WTC11 (cell line): ENCODE measurements at regions not wholly inside any gene's neighbourhood (a gene's known extent, or its start where the extent isn't known, plus 50 kb on each side); places are given as distances from the start of the nearest gene placed in this dataset.

Experiments used
- ATAC-seq: fragments of 200-7000 bp; cut with Tn5 transposase; 2 replicates; pipeline ENCODE4 v1.10.0; 2021; ENCODE audit warnings: mild to moderate bottlenecking, moderate library complexity
- CTCF ChIA-PET: fragments of 300-600 bp; sonication (Branson Sonifier 250); formaldehyde crosslinking; loops from one replicate; lab custom pipeline; 2021; ENCODE audit warnings: antibody characterized with exemption; lab: Charles Lee
- POLR2A ChIA-PET: fragments of 350-600 bp; sonication (Branson Sonifier 250); formaldehyde crosslinking; loops from one replicate; lab custom pipeline; 2021; ENCODE audit warnings: antibody characterized with exemption; lab: Charles Lee
- DNase-seq: peaks from one replicate; pipeline ENCODE4 v3.0.0; 2021; ENCODE audit warnings: low spot score
- H3K27ac Mint-ChIP-seq: 2 replicates; pipeline ENCODE4 v1.8.0; 2021; ENCODE audit warnings: mixed read lengths
- H3K27me3 Mint-ChIP-seq: 2 replicates; pipeline ENCODE4 v1.8.0; 2021; ENCODE audit warnings: low read depth, mild to moderate bottlenecking, moderate library complexity, mixed read lengths
- H3K36me3 Mint-ChIP-seq: 2 replicates; pipeline ENCODE4 v1.8.0; 2021; ENCODE audit warnings: mixed read lengths
- H3K4me1 Mint-ChIP-seq: 2 replicates; pipeline ENCODE4 v1.8.0; 2022; ENCODE audit warnings: mixed read lengths
- H3K4me3 Mint-ChIP-seq: 2 replicates; pipeline ENCODE4 v1.8.0; 2021; ENCODE audit warnings: mild to moderate bottlenecking, moderate library complexity, mixed read lengths
- H3K9me3 Mint-ChIP-seq: 2 replicates; pipeline ENCODE4 v1.8.0; 2021; ENCODE audit warnings: mixed read lengths
- ESRRA ChIP-seq: sonication (generic); formaldehyde crosslinking; IDR thresholded peaks from 2 replicates; pipeline ENCODE4 v1.8.1; 2022; ENCODE audit warnings: mild to moderate bottlenecking, missing genetic modification reagents, borderline replicate concordance
- GTF2I ChIP-seq: fragments of 250-450 bp; sonication (Bioruptor Pico); conservative IDR thresholded peaks from 2 replicates; pipeline ENCODE4 v1.4.0; 2021; ENCODE audit warnings: mild to moderate bottlenecking
- IRF2 ChIP-seq: sonication (generic); formaldehyde crosslinking; IDR thresholded peaks from 2 replicates; pipeline ENCODE4 v1.8.0; 2022; ENCODE audit warnings: low read depth, missing genetic modification reagents, borderline replicate concordance
- JAZF1 ChIP-seq: fragments of 250-450 bp; sonication (Bioruptor Pico); IDR thresholded peaks from 2 replicates; pipeline ENCODE4 v1.9.0; 2021; ENCODE audit warnings: moderate library complexity, mild to moderate bottlenecking, inconsistent platforms
- MYBL2 ChIP-seq: sonication (generic); formaldehyde crosslinking; IDR thresholded peaks from 2 replicates; pipeline ENCODE4 v1.8.1; 2023; ENCODE audit warnings: mild to moderate bottlenecking, moderate library complexity, missing genetic modification reagents
- NFE2L1 ChIP-seq: sonication (generic); formaldehyde crosslinking; IDR thresholded peaks from 2 replicates; pipeline ENCODE4 v1.8.1; 2023; ENCODE audit warnings: missing genetic modification reagents
- RELA ChIP-seq: sonication (generic); formaldehyde crosslinking; IDR thresholded peaks from 2 replicates; pipeline ENCODE4 v1.8.1; 2022; ENCODE audit warnings: missing genetic modification reagents, mild to moderate bottlenecking, borderline replicate concordance
- RORB ChIP-seq: fragments of 250-450 bp; sonication (Bioruptor Pico); IDR thresholded peaks from 2 replicates; pipeline ENCODE4 v1.9.0; 2021; ENCODE audit warnings: mild to moderate bottlenecking
- SP1 ChIP-seq: sonication (generic); formaldehyde crosslinking; conservative IDR thresholded peaks from 2 replicates; pipeline ENCODE4 v1.8.1; 2022; ENCODE audit warnings: missing genetic modification reagents
- ZNF317 ChIP-seq: sonication (generic); formaldehyde crosslinking; IDR thresholded peaks from 2 replicates; pipeline ENCODE4 v1.8.1; 2023; ENCODE audit warnings: low read depth, mild to moderate bottlenecking, moderate library complexity, missing genetic modification reagents, borderline replicate concordance
- TF ChIP-seq, protein P1 (sequence below): sonication (generic); formaldehyde crosslinking; conservative IDR thresholded peaks from 2 replicates; pipeline ENCODE4 v1.8.1; 2023; ENCODE audit warnings: mild to moderate bottlenecking, low read depth, missing genetic modification reagents, moderate library complexity
- TF ChIP-seq, protein P2 (sequence below): fragments of 250-450 bp; sonication (Bioruptor Pico); IDR thresholded peaks from 2 replicates; pipeline ENCODE4 v1.9.0; 2021; ENCODE audit warnings: moderate library complexity, mild to moderate bottlenecking, inconsistent platforms, borderline replicate concordance
- TF ChIP-seq, protein P3 (sequence below): sonication (generic); formaldehyde crosslinking; IDR thresholded peaks from 2 replicates; pipeline ENCODE4 v1.8.0; 2022; ENCODE audit warnings: mild to moderate bottlenecking, missing genetic modification reagents
- TF ChIP-seq, protein P4 (sequence below): sonication (generic); formaldehyde crosslinking; IDR thresholded peaks from 2 replicates; pipeline ENCODE4 v1.8.0; 2023; ENCODE audit warnings: mild to moderate bottlenecking, missing genetic modification reagents
- TF ChIP-seq, protein P5 (sequence below): sonication (generic); formaldehyde crosslinking; IDR thresholded peaks from 2 replicates; pipeline ENCODE4 v1.8.1; 2022; ENCODE audit warnings: mild to moderate bottlenecking, missing genetic modification reagents, moderate library complexity, borderline replicate concordance
- TF ChIP-seq, protein P6 (sequence below): sonication (generic); formaldehyde crosslinking; IDR thresholded peaks from 2 replicates; pipeline ENCODE4 v1.8.1; 2023; ENCODE audit warnings: mild to moderate bottlenecking, missing genetic modification reagents, borderline replicate concordance

DNA sequence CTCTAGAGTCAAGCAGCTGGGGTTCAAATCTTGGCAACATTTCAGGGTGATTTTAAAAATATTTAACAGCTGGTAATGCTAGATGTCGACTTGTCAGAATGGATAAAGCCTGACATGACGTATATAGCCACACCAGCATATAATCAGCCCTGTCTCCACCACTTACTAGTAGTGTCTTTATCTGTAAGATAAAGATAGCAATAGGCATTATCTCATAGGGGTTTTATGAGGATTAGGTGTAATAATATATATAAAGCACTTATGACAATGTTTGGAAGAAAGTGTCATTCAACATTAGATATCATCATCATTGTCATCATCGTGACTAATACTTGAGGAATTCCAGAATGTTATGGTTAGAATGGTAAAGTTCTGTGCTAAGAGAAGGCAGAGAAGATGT, 369.0 kb upstream of the CWC22 start (continued):
- no peak for TF ChIP-seq JAZF1 (CRISPR knock-in tag)
- TF ChIP-seq, protein P1, sequence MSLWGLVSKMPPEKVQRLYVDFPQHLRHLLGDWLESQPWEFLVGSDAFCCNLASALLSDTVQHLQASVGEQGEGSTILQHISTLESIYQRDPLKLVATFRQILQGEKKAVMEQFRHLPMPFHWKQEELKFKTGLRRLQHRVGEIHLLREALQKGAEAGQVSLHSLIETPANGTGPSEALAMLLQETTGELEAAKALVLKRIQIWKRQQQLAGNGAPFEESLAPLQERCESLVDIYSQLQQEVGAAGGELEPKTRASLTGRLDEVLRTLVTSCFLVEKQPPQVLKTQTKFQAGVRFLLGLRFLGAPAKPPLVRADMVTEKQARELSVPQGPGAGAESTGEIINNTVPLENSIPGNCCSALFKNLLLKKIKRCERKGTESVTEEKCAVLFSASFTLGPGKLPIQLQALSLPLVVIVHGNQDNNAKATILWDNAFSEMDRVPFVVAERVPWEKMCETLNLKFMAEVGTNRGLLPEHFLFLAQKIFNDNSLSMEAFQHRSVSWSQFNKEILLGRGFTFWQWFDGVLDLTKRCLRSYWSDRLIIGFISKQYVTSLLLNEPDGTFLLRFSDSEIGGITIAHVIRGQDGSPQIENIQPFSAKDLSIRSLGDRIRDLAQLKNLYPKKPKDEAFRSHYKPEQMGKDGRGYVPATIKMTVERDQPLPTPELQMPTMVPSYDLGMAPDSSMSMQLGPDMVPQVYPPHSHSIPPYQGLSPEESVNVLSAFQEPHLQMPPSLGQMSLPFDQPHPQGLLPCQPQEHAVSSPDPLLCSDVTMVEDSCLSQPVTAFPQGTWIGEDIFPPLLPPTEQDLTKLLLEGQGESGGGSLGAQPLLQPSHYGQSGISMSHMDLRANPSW (CRISPR knock-in tag) = no peak
- TF ChIP-seq GTF2I = no peak
- no peak for TF ChIP-seq SP1 (CRISPR knock-in tag)
- TF ChIP-seq, protein P2, sequence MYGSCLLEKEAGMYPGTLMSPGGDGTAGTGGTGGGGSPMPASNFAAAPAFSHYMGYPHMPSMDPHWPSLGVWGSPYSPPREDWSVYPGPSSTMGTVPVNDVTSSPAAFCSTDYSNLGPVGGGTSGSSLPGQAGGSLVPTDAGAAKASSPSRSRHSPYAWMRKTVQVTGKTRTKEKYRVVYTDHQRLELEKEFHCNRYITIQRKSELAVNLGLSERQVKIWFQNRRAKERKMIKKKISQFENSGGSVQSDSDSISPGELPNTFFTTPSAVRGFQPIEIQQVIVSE (CRISPR knock-in tag) = no peak

DNA sequence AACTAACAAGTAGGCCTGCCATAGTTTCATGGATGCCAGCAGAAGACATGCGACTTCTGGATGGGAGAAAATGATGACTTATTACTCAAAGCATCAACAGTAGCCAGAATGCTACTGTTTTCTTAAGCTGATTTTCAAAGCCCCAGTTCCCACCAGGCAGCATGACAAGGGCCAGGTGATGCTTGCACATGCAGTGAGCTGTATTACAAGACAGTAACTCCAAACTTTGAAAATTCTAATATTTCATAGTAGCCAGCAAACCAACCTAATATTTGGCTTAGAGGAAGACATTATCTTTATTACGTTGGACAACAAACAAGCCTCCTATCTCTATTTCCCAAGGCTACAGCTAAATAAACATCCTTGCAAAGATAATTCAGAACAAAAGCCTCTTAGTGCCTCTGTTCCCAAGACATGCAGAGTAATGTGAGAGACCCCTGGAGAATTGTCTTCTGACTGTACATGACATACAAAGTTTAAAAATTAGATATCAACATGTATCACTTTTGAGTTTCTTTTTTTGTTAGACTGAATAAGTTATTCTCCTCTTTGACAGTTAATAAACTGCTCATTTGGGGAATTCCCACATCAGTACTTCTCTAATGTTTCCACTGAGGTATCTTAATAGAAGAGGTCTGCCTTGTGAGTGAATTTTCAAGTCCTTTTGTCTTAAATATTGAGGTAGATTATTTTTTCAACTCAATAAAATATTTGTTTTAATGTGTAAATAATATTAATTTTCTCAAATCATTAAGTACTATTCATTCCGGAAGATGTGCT, 367.6 kb upstream of the CWC22 start:
- ChIA-PET POLR2A (no interaction called here), CTCF (no interaction called here)
- no peak overlapping the region for H3K4me3 Mint-ChIP-seq
- H3K27ac Mint-ChIP-seq = no peak overlapping the region
- no peak for ATAC-seq
- H3K4me1 Mint-ChIP-seq = peaks cover 12% of the 10 kb centered on the region
- H3K36me3 Mint-ChIP-seq = no peaks in the 10 kb centered on the region
- no peak for DNase-seq
- TF ChIP-seq, protein P3, sequence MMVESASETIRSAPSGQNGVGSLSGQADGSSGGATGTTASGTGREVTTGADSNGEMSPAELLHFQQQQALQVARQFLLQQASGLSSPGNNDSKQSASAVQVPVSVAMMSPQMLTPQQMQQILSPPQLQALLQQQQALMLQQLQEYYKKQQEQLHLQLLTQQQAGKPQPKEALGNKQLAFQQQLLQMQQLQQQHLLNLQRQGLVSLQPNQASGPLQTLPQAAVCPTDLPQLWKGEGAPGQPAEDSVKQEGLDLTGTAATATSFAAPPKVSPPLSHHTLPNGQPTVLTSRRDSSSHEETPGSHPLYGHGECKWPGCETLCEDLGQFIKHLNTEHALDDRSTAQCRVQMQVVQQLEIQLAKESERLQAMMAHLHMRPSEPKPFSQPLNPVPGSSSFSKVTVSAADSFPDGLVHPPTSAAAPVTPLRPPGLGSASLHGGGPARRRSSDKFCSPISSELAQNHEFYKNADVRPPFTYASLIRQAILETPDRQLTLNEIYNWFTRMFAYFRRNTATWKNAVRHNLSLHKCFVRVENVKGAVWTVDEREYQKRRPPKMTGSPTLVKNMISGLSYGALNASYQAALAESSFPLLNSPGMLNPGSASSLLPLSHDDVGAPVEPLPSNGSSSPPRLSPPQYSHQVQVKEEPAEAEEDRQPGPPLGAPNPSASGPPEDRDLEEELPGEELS (CRISPR knock-in tag) = no peak
- no peak for TF ChIP-seq RELA (CRISPR knock-in tag)
- TF ChIP-seq ESRRA (CRISPR knock-in tag) = no peak
- TF ChIP-seq MYBL2 = no peak
- no peak for TF ChIP-seq RORB (CRISPR knock-in tag)
- TF ChIP-seq, protein P4, sequence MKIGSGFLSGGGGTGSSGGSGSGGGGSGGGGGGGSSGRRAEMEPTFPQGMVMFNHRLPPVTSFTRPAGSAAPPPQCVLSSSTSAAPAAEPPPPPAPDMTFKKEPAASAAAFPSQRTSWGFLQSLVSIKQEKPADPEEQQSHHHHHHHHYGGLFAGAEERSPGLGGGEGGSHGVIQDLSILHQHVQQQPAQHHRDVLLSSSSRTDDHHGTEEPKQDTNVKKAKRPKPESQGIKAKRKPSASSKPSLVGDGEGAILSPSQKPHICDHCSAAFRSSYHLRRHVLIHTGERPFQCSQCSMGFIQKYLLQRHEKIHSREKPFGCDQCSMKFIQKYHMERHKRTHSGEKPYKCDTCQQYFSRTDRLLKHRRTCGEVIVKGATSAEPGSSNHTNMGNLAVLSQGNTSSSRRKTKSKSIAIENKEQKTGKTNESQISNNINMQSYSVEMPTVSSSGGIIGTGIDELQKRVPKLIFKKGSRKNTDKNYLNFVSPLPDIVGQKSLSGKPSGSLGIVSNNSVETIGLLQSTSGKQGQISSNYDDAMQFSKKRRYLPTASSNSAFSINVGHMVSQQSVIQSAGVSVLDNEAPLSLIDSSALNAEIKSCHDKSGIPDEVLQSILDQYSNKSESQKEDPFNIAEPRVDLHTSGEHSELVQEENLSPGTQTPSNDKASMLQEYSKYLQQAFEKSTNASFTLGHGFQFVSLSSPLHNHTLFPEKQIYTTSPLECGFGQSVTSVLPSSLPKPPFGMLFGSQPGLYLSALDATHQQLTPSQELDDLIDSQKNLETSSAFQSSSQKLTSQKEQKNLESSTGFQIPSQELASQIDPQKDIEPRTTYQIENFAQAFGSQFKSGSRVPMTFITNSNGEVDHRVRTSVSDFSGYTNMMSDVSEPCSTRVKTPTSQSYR (CRISPR knock-in tag) = no peak
- TF ChIP-seq IRF2 (CRISPR knock-in tag) = no peak
- no peak for TF ChIP-seq ZNF317 (CRISPR knock-in tag)
- TF ChIP-seq, all 79 proteins: peak for 0
- Mint-ChIP-seq H3K9me3 (no peaks in the 10 kb centered on the region), H3K27me3 (no peaks in the 10 kb centered on the region)

DNA sequence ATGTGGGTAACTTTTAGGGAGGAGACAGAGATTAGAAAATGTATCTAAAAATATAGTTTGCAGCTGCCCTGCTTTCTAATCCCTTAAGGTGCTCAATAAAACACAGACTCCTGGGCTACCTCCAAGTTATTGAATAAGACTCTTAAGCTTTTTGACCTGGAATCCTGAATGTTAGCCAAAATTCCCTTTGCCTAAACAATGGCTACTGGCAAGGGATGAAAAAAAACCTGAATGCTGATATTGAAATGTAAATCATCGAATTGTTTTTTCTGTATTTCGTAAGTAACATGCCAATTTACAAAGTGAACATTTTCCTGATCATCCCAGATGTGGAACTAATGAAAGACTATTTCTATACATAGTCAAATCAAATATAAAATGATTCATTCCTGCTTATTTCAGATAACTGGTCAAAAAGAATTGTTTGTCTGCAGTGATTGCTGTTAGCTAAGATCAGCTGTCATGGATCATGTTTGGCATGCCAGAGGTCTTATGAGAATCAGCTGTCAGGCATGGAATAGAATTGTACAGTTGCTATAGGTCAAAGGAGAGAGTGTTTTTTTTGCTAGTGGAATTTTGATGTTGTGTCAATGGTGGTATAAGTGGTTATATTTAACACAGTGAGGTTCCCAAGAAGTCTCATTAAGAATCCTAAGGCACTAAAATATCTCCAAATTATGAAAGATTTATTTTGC, 363.6 kb upstream of the CWC22 start:
- Mint-ChIP-seq H3K4me3 (no peak overlapping the region), H3K27ac (no peak overlapping the region), H3K36me3 (no peaks in the 10 kb centered on the region), H3K4me1 (peaks cover 13% of the 10 kb centered on the region), H3K27me3 (no peaks in the 10 kb centered on the region), H3K9me3 (no peaks in the 10 kb centered on the region)
- no peak for ATAC-seq
- CTCF ChIA-PET = no interaction called here
- no peak for DNase-seq
- POLR2A ChIA-PET = no interaction called here
- TF ChIP-seq NFE2L1 (CRISPR knock-in tag) (no peak), GTF2I (no peak)
- TF ChIP-seq, protein P5, sequence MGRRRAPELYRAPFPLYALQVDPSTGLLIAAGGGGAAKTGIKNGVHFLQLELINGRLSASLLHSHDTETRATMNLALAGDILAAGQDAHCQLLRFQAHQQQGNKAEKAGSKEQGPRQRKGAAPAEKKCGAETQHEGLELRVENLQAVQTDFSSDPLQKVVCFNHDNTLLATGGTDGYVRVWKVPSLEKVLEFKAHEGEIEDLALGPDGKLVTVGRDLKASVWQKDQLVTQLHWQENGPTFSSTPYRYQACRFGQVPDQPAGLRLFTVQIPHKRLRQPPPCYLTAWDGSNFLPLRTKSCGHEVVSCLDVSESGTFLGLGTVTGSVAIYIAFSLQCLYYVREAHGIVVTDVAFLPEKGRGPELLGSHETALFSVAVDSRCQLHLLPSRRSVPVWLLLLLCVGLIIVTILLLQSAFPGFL (CRISPR knock-in tag) = no peak
- TF ChIP-seq, protein P6, sequence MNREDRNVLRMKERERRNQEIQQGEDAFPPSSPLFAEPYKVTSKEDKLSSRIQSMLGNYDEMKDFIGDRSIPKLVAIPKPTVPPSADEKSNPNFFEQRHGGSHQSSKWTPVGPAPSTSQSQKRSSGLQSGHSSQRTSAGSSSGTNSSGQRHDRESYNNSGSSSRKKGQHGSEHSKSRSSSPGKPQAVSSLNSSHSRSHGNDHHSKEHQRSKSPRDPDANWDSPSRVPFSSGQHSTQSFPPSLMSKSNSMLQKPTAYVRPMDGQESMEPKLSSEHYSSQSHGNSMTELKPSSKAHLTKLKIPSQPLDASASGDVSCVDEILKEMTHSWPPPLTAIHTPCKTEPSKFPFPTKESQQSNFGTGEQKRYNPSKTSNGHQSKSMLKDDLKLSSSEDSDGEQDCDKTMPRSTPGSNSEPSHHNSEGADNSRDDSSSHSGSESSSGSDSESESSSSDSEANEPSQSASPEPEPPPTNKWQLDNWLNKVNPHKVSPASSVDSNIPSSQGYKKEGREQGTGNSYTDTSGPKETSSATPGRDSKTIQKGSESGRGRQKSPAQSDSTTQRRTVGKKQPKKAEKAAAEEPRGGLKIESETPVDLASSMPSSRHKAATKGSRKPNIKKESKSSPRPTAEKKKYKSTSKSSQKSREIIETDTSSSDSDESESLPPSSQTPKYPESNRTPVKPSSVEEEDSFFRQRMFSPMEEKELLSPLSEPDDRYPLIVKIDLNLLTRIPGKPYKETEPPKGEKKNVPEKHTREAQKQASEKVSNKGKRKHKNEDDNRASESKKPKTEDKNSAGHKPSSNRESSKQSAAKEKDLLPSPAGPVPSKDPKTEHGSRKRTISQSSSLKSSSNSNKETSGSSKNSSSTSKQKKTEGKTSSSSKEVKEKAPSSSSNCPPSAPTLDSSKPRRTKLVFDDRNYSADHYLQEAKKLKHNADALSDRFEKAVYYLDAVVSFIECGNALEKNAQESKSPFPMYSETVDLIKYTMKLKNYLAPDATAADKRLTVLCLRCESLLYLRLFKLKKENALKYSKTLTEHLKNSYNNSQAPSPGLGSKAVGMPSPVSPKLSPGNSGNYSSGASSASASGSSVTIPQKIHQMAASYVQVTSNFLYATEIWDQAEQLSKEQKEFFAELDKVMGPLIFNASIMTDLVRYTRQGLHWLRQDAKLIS (CRISPR knock-in tag) = no peak
